Transverse colon (tissue), 4 donors: ENCODE measurements at regions not wholly inside any gene's neighbourhood (a gene's known extent, or its start where the extent isn't known, plus 50 kb on each side); places are given as distances from the start of the nearest gene placed in this dataset.

Source experiments
- CTCF ChIP-seq, 5 experiments: fragments of 200-600 bp in 3 of 5; fragments of 450-650 bp in 2 of 5; sonication (generic) in 3 of 5; IDR thresholded peaks; 1 replicate in 2 of 5; 2 replicates in 3 of 5; pipeline ENCODE4 v1.5.1; 2016 to 2017; ENCODE audit warnings: antibody characterized with exemption in 5 of 5, inconsistent platforms in 3 of 5, mild to moderate bottlenecking in 2 of 5, moderate library complexity in 1 of 5
- POLR2AphosphoS5 ChIP-seq, 3 donors: sonication (generic); formaldehyde crosslinking; IDR thresholded peaks; one replicate each; pipeline ENCODE4 v1.6.1; 2016; ENCODE audit warnings: antibody characterized with exemption in 3 of 3

GRCh38 chr3:34111361-34111760 lies 312.9 kb downstream of the PDCD6IP start:
- no peak for TF ChIP-seq CTCF (IDR thresholded peaks at IDR 0.05)
- TF ChIP-seq POLR2AphosphoS5 (IDR thresholded peaks at IDR 0.05) = no peak
